ENCODE measurements at regions not wholly inside any gene's neighbourhood (a gene's known extent, or its start where the extent isn't known, plus 50 kb on each side); places are given as distances from the start of the nearest gene placed in this dataset.

GRCh38 chr4:146124023-146124680, 51.4 kb upstream of the LSM6 start:
- ATAC-seq (ENCODE audit: low FRiP score) (no peak), DNase-seq (ENCODE audit: low spot score) (no peak)
- no peak for TF ChIP-seq CTCF (IDR thresholded peaks at IDR 0.05)

DNA sequence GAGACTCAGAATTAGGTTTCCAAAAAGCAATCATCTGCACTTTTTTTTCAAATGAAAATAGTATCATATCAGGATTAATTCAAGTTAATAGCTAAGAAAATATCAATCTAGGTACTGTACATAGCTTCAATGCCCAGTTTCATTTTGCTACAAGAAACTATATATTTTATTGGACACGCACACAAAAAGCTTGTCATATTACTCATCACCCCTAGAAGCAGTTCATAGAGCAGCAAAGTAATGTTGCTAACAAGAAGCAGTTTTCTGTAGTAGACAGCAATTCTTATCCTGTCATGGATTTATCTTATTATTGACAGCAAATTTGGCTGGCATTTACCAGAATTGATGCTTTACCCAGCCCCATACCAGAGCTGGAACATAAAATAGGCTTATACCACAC, 52.3 kb upstream of the LSM6 start:
- no peak for ATAC-seq (ENCODE audit: low FRiP score)
- TF ChIP-seq CTCF (IDR thresholded peaks at IDR 0.05), result no peak
- DNase-seq (ENCODE audit: low spot score), result no peak

- ATAC-seq (ENCODE audit: low FRiP score), result no peak
- DNase-seq (ENCODE audit: low spot score), result no peak
- no peak for TF ChIP-seq CTCF (IDR thresholded peaks at IDR 0.05)
These were observed 53.1 kb upstream of the LSM6 start for GRCh38 chr4:146122398-146122797.

- TF ChIP-seq CTCF (IDR thresholded peaks at IDR 0.05), result no peak
- ATAC-seq (ENCODE audit: low FRiP score) (no peak), DNase-seq (ENCODE audit: low spot score) (no peak)
These were observed 53.8 kb upstream of the LSM6 start for GRCh38 chr4:146121757-146122156.

DNA sequence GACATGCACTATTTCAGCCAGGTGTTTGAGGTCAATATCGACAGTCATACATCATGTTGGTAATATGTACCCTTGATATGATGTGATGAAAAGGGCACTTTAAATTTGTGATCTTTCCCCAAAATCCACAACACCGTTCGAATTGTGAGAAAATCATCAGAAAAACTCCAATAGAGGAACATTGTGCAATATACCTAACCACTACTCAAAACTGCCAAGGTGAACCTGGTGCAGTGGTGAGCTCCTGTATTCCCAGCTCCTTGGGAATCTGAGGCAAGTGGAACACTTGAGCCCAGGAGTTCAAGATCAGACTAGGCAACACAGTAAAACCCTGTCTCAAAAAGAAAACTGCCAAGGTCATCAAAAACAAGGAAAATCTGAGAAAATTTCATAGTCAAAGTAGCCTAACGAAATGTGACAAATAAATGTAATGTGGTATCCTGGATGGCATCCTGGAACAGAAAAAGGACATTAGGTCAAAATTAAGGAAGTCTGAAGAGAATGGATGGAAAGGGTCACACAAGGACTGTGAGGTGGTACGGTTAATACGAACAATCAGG, 55.6 kb upstream of the LSM6 start:
- DNase-seq (ENCODE audit: low spot score), result no peak
- TF ChIP-seq CTCF (IDR thresholded peaks at IDR 0.05), result no peak
- no peak for ATAC-seq (ENCODE audit: low FRiP score)

DNA sequence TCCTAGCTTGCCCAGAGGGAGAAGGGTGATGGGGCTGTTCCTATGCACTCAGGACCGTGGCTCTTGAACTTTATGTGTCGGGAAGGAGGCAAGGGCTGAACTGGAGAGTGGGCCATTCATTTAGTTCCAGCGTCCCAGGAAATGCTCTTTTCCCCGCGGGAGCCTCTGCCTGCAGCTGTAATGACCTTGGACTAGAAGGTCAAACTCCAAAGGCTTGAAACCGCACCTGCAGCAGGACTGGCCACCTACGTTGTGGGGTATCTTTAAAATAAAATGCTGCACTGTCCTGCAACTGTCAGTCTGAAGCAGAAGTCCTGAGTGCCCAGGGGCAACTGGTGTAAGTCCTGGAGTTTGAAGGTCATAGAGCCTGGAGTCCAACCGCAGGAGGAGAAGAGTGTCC, 61.5 kb upstream of the LSM6 start:
- no peak for ATAC-seq (ENCODE audit: low FRiP score)
- no peak for DNase-seq (ENCODE audit: low spot score)
- TF ChIP-seq CTCF (IDR thresholded peaks at IDR 0.05), result no peak

DNA sequence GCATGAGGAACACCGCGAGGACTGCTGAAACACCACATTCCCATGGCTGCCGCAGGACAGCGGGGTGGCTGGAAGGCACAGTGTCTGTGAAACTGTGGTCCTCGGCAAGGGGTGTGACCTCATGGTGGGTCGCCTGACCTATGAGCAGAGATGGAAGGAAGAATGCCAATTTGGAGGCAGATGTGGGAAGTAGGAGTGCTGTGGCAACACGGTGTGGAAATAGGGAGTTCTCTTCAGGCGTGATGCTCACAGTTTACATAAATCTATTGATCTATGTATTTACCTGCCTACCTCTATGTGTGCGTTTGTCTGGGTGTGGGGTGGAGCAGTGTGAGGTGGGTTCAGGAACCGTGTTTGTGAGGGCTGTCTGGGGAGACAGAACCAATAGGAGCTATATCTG, 62.3 kb upstream of the LSM6 start:
- no peak for TF ChIP-seq CTCF (IDR thresholded peaks at IDR 0.05)
- DNase-seq (ENCODE audit: low spot score) (no peak), ATAC-seq (ENCODE audit: low FRiP score) (no peak)

All from omental fat pad (tissue), 3 donors.